ENCODE measurements at regions not wholly inside any gene's neighbourhood (a gene's known extent, or its start where the extent isn't known, plus 50 kb on each side); places are given as distances from the start of the nearest gene placed in this dataset.
A peak's percentile ranks its signal among the peaks of the same experiment; 100 is the strongest.
"Not testable (repeated sequence)": the region's sequence is repeated elsewhere in the genome, so short reads cannot be mapped to it uniquely, and the experiment has no call there.

DNA sequence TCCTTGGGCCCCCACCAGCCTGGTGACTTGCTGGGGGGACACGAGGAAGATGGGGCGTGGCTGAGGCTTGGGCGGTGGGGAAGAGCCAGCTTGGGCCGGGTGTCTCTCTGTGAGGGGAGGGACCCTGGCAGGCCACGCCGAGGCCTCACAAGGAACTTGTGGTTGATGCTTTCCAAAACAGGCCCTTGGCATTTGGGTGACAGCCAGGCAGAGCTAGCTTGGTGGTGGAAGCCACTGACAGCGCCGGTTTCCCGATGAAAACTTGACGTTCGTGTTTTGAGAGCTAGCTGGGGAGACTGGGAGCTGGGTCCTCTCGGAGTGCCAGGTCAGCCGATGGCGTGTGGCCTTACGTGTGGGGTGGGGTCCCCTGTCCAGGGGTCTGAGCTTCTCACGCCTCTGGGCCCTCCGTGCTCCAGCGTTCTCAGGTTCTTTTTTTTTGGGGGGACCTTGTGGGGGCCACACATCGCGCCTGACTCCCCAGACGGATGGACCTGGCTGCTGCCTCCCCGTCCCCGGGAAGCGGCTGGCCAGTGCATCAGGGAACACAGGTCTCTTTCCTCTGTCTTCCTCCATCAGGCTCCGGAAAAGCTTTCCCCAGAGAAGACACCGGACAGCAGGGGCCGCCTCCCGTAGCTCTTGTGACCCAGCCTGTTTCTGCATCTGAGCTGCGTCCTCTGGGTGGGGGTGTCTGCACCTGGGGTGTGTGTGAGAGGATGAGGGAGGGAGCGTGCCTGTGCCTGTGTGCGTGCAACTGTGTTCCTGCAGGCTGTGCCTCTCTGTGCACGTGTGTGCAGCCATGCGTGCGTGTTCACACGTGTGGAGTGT is 129.3 kb upstream of the LPCAT1 start:
- no peak for DNase-seq (ENCODE audit: low read depth in 2 of 2)

DNA sequence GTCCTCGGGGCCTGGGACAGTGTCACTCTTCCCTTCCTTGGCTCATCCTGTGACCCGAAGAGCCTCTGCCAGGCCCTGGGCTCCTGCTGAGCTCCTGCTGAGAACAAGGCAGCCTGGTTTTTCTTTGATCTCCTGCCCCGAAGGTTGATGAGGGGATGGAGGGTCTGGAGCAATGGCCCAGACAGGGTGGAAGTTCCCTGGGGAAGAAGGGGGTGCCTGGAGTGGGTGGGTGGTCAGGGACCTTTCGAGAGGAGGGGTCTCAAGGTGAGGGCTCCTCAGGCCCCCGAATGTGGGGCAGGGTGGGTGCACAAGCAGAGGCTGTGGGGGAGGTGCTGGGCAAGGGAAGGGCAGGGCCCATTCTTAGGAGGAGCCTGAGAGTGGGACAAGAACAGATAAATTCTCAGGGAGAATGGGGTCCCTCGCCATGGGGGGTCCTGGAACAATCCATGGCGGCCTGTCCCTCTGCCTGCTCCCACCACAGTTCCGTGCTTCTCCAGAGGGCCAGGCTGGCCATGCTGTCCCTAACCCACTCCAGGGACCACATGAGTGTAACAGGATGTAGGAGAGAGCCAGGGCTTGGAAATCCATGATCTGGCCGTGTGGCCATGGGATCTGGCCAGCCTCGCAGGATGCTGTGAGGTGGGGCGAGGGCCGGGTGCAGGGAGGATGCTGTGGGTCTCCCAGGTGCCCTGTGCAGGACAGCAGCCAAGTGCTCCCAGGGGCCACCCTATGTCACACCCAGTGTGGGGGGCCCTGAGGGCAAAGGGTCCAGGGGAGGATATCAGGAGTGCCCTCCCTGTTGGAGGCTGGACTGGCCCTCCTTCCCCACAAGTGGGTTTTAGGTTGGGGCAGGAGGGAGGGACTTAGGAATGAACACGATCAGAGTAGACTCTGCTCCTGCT is 128.5 kb upstream of the LPCAT1 start:
- DNase-seq (ENCODE audit: low read depth in 2 of 2) = no peak

DNA sequence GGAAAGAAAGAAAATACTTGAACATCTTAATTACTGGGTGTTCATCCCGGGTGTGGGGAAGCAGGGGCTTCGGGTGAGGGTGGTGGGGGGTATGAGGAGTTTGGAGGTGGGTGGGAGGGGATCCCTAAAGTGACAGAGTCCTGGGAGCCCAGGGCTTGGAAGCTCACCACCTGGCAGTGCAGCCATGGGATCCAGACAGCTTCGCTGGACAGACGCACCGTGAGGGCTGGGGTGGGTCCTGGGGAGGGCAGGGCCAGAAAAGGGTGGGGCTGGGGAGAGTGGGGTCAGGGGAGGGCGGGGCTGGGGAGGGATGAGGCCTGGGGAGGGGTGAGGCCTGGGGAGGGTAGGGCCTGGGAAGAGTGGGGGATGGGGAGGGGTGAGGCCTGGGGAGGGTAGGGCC is 127.5 kb upstream of the LPCAT1 start:
- no peak for DNase-seq (ENCODE audit: low read depth in 2 of 2)

DNA sequence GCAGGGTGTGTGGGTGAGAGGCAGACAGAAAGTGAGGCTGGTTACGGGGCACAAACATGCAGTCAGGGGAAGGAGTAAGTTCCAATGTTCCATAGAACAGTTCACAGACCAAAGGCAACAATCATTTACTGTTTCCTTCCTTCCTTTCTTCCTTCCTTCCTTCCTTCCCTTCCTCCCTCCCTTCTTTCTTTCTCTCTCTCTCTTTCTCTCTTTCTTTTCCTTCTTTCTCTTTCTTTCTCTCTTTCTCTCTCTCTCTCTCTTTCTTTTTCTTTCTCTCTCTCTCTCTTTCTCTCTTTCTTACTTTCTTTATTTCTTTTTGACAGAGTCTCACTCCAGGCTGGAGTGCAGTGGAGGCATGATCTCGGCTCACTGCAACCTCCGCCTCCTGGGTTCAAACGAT is 125.8 kb upstream of the LPCAT1 start:
- DNase-seq (ENCODE audit: low read depth in 2 of 2) = no peak

DNA sequence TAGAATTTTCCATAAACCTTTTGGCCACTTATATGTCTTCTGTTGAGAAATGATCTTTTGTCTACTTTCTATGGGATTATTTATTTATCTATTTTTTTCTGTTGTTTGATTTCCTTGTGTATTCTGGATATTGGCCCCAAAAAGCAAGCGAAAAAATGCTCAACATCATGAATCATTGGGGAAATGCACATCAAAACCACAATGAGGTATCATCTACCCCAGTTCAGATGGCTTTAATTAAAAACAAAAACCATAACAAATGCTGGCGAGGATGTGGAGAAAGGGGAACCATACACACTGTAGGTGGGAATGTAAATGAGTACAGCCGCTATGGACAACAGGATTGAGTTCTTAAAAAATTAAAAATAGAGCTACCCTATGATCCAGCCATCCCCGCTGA is 125.0 kb upstream of the LPCAT1 start:
- no peak for DNase-seq (ENCODE audit: low read depth in 2 of 2)

DNA sequence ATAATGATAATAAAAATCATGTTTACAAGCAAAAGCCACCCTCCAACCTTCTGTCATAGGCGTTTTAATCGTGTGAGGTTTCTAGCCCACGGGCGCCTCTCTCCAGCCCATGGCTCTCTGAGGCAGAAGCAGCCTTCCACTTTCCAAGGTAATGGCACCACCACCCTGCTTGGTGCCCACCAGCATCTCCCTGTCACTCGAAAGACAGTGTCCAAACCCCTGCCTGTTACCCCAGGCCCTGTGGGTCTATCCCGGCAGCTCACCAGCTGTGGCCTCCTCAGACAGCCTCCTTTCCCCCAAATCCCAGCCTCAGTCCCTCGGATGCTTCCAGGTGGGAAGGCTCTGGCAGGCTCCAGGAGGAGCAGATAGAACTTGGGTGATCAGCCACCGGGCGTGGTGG is 123.8 kb upstream of the LPCAT1 start:
- no peak for DNase-seq (ENCODE audit: low read depth in 2 of 2)

DNA sequence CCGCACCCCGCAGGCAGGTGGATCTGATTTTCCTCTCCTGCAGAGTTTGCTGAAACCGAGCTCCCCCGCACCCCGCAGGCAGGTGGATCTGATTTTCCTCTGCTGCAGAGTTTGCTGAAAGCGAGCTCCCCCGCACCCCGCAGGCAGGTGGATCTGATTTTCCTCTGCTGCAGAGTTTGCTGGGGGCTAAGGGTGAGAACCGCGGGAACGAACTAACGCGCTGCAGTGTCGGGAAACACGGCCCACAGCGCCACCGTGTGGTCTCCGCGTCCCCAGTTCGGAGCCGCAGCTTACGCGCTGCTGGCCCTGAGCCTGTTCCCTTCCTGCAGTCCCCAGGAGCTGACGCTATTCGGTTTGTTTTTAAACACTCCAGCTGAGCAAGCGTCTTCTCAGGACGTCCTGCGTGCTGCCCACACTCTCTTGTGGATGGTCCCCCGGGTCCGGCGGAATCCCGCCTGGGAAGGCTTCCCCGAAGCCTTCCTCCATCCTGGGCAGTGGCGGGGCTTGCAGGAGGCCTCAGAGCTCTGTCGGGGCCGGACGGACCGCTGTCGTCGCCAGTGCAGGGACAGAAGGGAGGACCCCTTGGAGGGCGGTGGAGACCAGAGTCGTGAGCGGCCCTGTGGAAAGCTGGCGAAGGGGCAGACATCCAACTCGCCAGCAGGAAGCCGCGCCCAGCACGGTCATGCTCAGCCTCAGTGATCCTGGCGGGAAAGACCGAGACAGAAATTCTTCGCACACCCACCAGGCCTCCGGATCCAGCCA is 121.2 kb upstream of the LPCAT1 start:
- DNase-seq (ENCODE audit: low read depth in 2 of 2) = peak; percentile 43 to 49

DNA sequence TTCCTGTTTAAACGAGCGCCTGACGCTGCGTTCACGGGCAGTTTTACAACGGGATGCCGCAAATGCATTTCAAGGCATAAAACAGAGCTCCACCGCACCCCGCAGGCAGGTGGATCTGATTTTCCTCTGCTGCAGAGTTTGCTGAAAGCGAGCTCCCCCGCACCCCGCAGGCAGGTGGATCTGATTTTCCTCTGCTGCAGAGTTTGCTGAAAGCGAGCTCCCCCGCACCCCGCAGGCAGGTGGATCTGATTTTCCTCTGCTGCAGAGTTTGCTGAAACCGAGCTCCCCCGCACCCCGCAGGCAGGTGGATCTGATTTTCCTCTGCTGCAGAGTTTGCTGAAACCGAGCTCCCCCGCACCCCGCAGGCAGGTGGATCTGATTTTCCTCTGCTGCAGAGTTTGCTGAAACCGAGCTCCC is 120.6 kb upstream of the LPCAT1 start:
- DNase-seq (ENCODE audit: low read depth in 2 of 2) = not testable (repeated sequence)

DNA sequence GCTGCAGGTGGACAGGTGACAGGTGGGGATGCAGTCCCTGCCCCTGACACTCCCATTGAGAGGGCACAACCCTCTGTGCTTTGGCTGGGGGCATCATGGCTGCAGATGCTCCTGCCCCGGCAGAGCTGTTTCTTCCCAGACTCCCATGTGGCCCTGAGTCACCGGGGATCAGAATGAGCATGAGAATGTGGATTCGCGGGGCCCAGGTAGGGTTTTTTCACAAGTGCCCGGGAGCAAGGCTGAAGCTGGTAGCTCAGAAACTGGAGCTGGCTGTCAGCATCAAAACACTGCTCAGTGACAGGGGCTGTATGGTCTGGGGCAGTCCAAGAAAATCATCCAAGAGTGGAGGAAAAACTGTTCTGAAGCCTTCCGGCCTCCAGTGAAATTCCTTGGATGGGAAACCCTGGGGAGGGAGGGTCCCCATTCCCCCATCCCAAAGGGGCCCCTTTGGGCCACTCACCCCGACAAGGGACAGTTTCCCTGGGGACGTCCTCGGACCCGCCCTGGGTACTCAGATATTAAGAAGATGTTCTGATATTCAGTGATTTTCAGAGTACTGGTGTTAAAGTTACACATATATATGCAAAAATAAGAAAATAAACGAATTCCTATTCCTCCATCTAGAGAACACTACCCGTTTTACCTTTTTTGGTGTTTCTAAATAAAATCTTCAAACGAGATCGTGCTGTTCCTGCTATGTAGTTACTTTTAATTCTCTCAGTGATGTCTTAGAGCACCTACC is 120.1 kb upstream of the LPCAT1 start:
- DNase-seq (ENCODE audit: low read depth in 2 of 2) = no peak

DNA sequence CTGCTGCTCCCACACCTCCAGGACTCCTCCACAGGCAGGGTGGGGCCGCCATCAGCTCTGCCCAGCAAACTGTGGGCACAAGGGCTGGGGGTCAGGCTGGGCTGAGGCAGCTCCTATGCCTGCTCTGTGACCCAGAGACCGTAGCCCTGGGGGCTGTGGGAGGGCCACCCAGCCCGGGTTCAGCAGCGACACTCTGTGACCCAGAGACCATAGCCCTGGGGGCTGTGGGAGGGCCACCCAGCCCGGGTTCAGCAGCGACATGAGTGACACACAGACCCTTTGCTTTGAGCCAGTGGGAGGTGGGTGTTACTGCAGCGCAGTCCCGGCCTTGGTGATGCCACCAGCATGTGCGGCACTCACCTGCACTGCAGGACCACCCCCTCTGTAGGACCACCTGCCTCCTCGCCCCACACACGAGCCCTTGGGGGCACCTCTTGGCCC is 118.9 kb upstream of the LPCAT1 start:
- DNase-seq (ENCODE audit: low read depth in 2 of 2) = no peak

DNA sequence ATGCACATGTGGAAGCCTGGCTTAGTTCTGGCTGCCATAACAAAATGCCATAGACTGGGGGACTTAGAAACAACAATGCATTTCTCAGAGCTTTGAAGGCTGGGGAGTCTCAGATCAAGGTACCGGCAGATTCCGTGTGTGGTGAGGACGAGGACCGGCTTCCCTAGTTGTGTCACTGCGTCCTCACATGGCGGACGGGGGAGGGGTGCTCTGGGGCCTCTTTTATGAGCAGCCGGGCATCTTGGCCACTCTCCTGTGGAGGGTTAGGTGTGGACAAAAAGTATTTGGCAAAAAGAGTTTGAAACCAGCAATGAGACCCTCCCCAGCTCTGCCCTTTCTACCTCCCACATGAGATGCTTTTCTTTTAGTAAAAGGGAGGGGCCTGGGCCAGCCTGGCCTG is 118.5 kb upstream of the LPCAT1 start:
- no peak for DNase-seq (ENCODE audit: low read depth in 2 of 2)

DNA sequence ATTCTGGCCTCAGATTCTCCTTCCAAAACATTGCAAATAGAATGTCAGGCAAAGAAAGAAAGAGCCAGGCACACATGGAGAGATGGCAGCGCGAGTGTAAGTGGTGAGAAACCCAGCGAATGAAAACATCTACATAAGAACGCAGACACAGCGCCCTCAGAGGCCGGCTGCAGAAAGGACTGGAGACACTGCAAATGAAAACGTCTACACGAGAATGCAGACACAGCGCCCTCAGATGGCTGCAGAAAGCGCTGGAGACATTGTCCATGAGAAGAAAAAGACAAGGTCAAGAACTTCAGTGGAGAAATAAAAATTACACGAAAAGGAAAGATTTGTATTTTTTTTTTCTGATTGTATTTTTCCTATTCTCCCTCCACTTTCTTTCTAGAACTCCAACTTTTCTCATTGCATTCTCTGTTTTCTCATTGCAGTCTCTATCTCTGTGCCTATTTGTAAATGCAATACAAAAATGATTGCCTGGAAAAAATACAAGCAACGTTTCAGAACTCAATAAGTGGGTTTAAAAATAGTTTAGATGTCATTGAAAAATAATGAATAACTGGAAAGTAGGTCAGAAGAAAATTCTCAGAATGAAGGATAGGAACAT is 117.9 kb upstream of the LPCAT1 start:
- peak; percentile 18 to 64 for DNase-seq (ENCODE audit: low read depth in 2 of 2)

DNA sequence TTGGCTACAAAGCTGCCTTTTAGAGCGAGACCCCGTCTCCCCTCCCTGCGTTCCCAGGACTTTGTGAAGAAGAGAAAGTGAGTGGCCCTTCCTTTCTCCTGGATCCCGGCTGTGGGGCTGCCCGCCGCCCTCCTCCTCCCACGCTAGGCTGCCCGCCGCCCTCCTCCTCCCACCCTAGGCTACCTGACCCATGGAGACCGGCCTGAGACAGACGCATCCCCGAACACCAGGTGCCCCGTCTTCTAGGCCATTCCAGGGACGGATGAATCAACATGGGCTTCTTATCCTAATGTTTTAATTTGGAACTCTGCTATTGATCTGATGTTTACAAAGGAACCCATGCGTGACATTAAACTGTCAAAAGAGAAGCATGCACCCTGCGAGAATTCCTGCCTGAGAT is 117.3 kb upstream of the LPCAT1 start:
- DNase-seq (ENCODE audit: low read depth in 2 of 2) = no peak

DNA sequence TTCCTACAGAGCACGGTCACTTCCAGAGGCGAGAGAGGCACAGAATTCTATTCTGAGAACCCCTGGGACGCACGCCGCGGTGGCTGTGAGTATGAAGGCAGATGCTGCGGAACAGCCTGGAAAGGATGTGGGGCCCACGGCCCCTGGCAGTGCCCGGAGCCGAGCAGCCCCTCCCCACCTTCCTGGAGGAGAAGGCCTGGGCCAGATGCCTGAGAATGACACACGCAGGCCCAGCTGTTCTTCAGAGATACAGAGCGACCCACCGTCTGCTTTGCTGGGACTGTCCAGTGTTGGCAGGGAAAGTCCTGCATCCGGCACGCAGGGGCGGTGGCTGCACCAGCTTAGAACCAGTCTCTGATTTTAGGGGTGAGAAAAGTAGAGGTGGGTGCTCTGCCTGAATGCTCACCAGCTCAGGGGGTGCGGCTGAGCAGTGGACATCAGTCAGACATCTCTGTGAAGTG is 116.7 kb upstream of the LPCAT1 start:
- DNase-seq (ENCODE audit: low read depth in 2 of 2) = no peak

DNA sequence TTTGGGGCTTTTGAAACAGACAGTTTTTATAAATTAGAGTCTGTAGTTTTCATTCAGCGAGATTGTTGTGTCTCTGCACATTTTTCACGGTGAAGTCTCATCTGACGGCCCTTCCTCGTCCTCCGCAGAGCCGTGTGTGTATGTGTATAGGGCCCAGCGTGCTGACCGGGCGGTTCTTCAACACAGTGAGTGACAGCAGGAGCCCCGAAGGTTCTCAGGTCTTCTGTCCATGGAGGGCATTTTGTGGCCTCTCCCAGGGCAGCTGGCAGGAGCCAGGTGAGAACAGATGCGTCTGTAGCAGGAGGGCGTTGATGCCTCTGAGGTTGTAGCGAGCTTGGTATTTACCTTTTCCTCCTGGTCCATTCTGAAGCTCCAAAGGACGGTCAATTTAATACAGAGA is 116.0 kb upstream of the LPCAT1 start:
- no peak for DNase-seq (ENCODE audit: low read depth in 2 of 2)

DNA sequence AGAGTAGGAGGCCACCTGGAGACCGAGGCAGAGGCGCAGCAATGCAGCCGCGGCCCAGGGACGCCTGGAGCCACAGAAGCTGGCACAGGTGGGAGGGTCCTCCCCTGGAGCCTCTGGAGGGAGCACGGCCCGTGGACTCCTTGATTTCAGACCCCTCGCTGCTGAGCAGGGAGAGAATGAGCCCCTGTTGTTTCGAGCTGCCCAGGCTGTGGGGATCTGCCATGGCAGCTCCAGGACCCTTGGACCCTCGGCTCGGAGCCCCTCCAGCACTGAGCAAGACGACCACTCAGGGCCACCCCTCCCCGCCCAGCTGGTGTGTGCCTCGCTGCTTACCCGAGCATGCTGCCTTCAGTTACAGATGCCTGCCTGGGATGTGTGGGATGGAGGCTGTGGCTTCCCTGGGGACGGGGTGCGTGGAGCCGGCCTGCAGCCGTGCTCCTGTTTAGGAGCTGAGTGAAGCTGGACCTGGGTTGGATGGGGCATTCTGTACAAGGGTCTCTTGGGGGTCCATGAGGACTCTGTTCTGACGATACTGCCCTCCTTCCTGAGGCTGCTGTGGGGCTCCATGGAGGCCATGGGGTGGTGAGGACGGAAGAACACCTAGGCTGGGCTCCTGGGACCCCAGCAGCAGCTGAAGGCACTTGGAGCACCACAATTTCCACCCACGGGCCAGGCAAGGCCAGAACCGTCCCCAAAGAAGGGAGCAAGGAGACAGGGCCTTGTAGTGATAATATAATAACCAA is 115.1 kb upstream of the LPCAT1 start:
- no peak for DNase-seq (ENCODE audit: low read depth in 2 of 2)

DNA sequence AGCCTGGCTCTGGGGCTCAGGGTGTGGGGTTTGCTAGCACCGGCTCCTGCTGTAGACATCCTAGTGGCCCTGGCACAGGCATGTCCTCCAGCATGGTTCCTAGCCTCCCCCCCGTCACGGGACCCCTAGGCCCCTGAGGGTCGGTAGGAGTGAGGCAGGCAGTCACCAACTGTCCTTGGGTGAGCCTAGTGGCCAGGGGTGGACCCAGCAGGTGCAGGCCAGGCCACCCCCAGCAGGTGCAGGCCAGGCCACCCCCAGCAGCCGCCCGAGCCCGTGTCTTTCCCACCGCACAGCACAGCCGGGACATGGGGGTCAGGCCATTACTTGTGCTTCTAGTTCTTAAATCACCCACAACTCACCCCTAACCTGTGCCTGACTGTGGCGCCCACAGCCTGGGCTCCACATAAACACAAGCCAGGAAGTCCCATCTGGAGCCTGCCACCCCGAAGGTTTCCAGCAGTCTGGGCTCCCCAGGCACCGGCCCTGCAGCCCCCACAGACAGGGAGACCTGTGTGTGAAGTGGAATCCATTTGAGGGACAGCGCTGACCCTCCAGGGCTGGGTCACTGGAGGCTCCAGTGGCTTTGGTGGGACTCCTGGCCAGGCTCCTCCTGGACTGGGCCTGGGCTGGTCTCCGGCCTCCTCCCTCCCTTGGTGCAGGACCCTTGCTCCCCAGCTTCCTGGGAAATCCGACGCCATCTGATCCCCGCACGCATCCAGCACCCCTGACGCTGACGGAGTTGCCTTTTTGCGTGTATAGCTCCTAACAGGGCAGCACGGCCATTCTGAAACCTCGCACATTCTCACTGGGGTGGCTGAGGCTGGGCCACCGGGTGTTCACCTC is 114.1 kb upstream of the LPCAT1 start:
- no peak for DNase-seq (ENCODE audit: low read depth in 2 of 2)

DNA sequence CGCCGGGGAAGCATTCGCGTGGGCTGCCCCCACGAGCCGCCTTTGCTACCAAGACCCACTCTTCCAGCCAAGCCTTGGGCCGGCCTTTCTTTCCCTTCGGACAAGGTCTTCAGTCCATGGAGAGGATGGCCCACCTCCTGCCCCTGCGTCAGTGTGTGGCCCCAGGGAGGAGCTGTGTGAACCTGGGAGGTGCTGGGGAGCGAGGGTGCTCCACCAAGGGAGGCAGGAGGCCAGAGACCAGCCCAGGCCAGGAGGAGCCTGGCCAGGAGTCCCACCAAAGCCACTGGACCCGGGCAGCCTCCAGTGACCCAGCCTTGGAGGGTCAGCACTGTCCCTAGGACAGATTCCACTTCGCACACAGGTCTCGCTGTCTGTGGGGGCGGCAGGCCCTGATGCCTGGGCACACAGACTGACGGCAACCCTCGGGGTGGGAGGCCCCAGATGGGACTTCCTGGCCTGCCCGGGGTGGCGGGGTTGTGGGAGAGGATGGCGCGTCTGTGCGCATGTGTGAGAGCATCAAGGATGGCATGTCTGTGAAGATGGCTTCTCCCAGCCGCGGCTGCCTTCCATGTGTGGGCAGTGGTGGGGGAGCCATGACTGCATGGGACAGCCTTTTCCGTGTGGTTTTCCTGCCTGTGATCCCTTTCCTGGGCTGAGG is 113.3 kb upstream of the LPCAT1 start:
- no peak for DNase-seq (ENCODE audit: low read depth in 2 of 2)
